ENCODE measurements at regions not wholly inside any gene's neighbourhood (a gene's known extent, or its start where the extent isn't known, plus 50 kb on each side); places are given as distances from the start of the nearest gene placed in this dataset.

DNA sequence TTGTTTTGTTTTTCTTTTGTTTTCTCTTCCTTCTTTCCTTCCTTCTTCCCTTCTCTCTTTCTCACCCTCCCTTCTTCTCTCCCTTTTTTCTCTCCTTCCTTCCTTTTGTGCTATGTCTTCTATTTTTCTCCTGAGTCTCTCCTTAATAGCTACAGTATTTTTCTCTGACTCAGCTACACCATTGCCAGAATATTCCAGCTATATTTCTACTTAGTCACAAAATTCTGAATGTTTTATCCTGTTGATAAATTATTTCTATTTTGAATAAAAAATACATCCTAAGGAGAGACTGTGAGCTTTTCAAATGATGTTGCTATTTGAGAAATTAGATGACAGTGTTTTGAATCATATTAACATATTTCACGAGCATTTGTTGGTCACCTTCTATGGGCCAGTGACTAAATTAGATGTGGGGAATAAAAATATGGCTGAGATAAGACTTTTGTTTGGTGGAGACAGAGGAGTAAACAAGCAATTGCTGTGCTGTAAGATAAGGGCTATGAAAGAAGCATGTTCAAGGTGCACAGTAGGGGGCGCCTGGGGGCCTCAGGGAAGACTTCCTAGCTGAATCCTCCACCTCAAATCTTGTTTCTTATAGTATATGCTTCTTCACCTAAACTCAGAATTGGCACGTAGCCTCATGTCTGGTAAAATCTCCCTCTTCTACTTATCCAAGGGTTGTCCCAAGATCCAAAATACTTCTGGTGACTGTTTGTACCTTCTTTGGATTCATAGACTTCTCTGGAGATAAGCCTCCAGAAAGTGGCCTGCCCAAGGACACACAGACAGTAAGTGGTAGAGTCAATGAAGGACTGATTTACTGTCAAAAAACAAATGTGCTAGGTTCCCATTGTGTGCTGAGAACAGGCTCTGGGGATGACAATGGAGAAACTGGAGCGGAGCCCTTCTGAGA is 115.5 kb upstream of the CREB5 start:
- H3K4me3 Mint-ChIP-seq = no peak overlapping the region
- no peak overlapping the region for H3K27ac ChIP-seq (ENCODE audit: low read depth in 1 of 2, low read length in 2 of 2)
- H3K27ac Mint-ChIP-seq = no peak overlapping the region
- H3K27me3 ChIP-seq (ENCODE audit: control insufficient read depth in 2 of 2, insufficient read depth in 2 of 2, low read length in 2 of 2) = peaks cover 3% of the 10 kb centered on the region in 2 donors
- H3K27me3 Mint-ChIP-seq (ENCODE audit: low read depth in 3 of 3) = peaks cover 7 to 15% (median 10%) of the 10 kb centered on the region in 3 donors
- no peak overlapping the region for H2AFZ ChIP-seq (ENCODE audit: insufficient read depth, low read depth, low read length, poor library complexity, severe bottlenecking)
- intact Hi-C loops (cut with micrococcal nuclease) = no loop called here
- no peaks in the 10 kb centered on the region for H3K36me3 Mint-ChIP-seq
- H3K9me3 ChIP-seq (replicated peaks in 1 of 2; ENCODE audit: control insufficient read depth in 1 of 2, insufficient read depth in 1 of 2, low read length in 2 of 2) = no peaks in the 10 kb centered on the region
- no peak overlapping the region for H3K4me3 ChIP-seq (replicated peaks in 1 of 3; ENCODE audit: low read depth in 2 of 3, low read length in 3 of 3)
- H3K4me1 Mint-ChIP-seq = peaks cover 17% of the 10 kb centered on the region
- no peaks in the 10 kb centered on the region for H3K79me2 ChIP-seq (ENCODE audit: insufficient read depth, low read length)
- H3K4me1 ChIP-seq (ENCODE audit: control insufficient read depth in 1 of 2, insufficient read depth in 2 of 2, low read length in 2 of 2) = peaks cover 0 to 21% of the 10 kb centered on the region in 2 donors
- 42% methylated on average over 2 of the region's 4 CpGs for WGBS (ENCODE audit: insufficient coverage)
- TF ChIP-seq, protein P1, sequence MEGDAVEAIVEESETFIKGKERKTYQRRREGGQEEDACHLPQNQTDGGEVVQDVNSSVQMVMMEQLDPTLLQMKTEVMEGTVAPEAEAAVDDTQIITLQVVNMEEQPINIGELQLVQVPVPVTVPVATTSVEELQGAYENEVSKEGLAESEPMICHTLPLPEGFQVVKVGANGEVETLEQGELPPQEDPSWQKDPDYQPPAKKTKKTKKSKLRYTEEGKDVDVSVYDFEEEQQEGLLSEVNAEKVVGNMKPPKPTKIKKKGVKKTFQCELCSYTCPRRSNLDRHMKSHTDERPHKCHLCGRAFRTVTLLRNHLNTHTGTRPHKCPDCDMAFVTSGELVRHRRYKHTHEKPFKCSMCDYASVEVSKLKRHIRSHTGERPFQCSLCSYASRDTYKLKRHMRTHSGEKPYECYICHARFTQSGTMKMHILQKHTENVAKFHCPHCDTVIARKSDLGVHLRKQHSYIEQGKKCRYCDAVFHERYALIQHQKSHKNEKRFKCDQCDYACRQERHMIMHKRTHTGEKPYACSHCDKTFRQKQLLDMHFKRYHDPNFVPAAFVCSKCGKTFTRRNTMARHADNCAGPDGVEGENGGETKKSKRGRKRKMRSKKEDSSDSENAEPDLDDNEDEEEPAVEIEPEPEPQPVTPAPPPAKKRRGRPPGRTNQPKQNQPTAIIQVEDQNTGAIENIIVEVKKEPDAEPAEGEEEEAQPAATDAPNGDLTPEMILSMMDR (IDR thresholded peaks at IDR 0.05) = peak; percentile 50
- H3K9ac ChIP-seq (ENCODE audit: insufficient read depth, low read length, poor library complexity, severe bottlenecking) = no peak overlapping the region
- H3K9me3 Mint-ChIP-seq = peaks cover 0 to 2% (median 0%) of the 10 kb centered on the region in 7 donors
- no peak overlapping the region for H3K4me2 ChIP-seq (replicated peaks; ENCODE audit: extremely low read depth, low read length, poor library complexity, severe bottlenecking)
- no peaks in the 10 kb centered on the region for H4K20me1 ChIP-seq (ENCODE audit: insufficient read depth, low read length)
- no peaks in the 10 kb centered on the region for H3K36me3 ChIP-seq (replicated peaks in 1 of 2; ENCODE audit: control insufficient read depth in 1 of 2, insufficient read depth in 2 of 2, low read length in 2 of 2)
- no peak for DNase-seq

DNA sequence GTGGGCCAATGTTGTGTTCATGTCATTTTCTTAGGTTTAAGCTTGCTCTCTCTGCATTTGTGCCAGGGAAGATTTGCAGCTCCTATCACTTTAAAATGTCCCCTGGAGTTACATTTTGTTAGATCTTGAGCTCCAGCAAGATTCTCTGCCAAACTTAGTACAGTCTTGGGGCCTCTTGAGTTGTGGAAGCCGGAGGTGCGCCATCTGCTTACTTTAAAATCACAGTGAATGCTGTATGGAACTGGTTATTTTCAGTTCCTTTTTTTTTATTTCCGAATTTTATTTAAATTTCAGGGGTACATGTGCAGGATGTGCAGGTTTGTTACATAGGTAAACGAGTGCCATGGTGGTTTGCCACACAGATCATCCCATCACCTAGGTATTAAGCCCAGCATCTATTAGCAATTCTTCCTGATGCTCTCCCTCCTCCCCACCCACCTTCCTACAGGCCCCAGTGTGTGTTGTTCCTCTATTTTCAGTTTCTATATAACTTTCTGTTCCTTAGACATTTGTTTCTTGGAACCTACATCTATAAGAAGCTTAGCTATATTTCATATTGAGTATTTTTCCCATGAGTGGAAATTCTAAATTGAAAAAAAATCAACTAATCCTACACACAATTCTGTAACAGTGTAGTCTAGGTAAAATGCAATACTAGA is 114.4 kb upstream of the CREB5 start:
- H2AFZ ChIP-seq (ENCODE audit: insufficient read depth, low read depth, low read length, poor library complexity, severe bottlenecking) = no peak overlapping the region
- no peaks in the 10 kb centered on the region for H3K36me3 Mint-ChIP-seq
- DNase-seq = peak; percentile 3 to 15 (median 10)

More for the DNA sequence above, 114.4 kb upstream of the CREB5 start:
- no CpG with 5 or more reads among the region's 4 CpGs for WGBS (ENCODE audit: insufficient coverage)
- Histone ChIP-seq H3K79me2 (ENCODE audit: insufficient read depth, low read length) (no peaks in the 10 kb centered on the region), H3K27me3 (ENCODE audit: control insufficient read depth in 2 of 2, insufficient read depth in 2 of 2, low read length in 2 of 2) (peaks cover 0 to 3% of the 10 kb centered on the region in 2 donors), H3K27ac (ENCODE audit: low read depth in 1 of 2, low read length in 2 of 2) (no peak overlapping the region), H3K36me3 (replicated peaks in 1 of 2; ENCODE audit: control insufficient read depth in 1 of 2, insufficient read depth in 2 of 2, low read length in 2 of 2) (no peaks in the 10 kb centered on the region), H4K20me1 (ENCODE audit: insufficient read depth, low read length) (no peaks in the 10 kb centered on the region), H3K4me2 (replicated peaks; ENCODE audit: extremely low read depth, low read length, poor library complexity, severe bottlenecking) (peak overlapping the region; percentile 30), H3K4me1 (ENCODE audit: control insufficient read depth in 1 of 2, insufficient read depth in 2 of 2, low read length in 2 of 2) (peaks cover 0 to 14% of the 10 kb centered on the region in 2 donors), H3K4me3 (replicated peaks in 1 of 3; ENCODE audit: low read depth in 2 of 3, low read length in 3 of 3) (peak overlapping the region in 1 of 3 experiments; percentile 31), H3K9me3 (replicated peaks in 1 of 2; ENCODE audit: control insufficient read depth in 1 of 2, insufficient read depth in 1 of 2, low read length in 2 of 2) (no peaks in the 10 kb centered on the region), H3K9ac (ENCODE audit: insufficient read depth, low read length, poor library complexity, severe bottlenecking) (no peak overlapping the region)
- Mint-ChIP-seq H3K9me3 (peaks cover 0 to 2% (median 0%) of the 10 kb centered on the region in 7 donors), H3K4me1 (peaks cover 10% of the 10 kb centered on the region), H3K27ac (peak overlapping the region in 1 of 7 donors; percentile 42), H3K27me3 (ENCODE audit: low read depth in 3 of 3) (peaks cover 0 to 18% (median 10%) of the 10 kb centered on the region in 3 donors), H3K4me3 (peak overlapping the region; percentile 31 to 70)
- intact Hi-C loops (cut with micrococcal nuclease) = no loop called here
- TF ChIP-seq, protein P1 (IDR thresholded peaks at IDR 0.05) = no peak
